GM18499 (cell line): ENCODE measurements at regions not wholly inside any gene's neighbourhood (a gene's known extent, or its start where the extent isn't known, plus 50 kb on each side); places are given as distances from the start of the nearest gene placed in this dataset.

Experiments
- ATAC-seq: cut with Tn5 transposase; IDR thresholded peaks from one replicate; pipeline ENCODE4 v1.9.1; 2021; ENCODE audit warnings: moderate number of reproducible peaks; ENCODE audit not compliant: insufficient read depth, unreplicated experiment

GRCh38 chr17:79303641-79304205, 229.1 kb downstream of the ENGASE start:
- no peak for ATAC-seq

- ATAC-seq: no peak
Measured at GRCh38 chr17:79301469-79301868, 226.8 kb downstream of the ENGASE start.

- ATAC-seq: no peak
Measured at GRCh38 chr17:79299349-79299748, 224.7 kb downstream of the ENGASE start.

- no peak for ATAC-seq
Measured at GRCh38 chr17:79298799-79299198, 224.2 kb downstream of the ENGASE start.

GRCh38 chr17:79296243-79296642, 221.6 kb downstream of the ENGASE start:
- no peak for ATAC-seq

GRCh38 chr17:79295307-79295706, 220.7 kb downstream of the ENGASE start:
- ATAC-seq: no peak

- no peak for ATAC-seq
Measured at GRCh38 chr17:79294459-79295071, 219.9 kb downstream of the ENGASE start.

GRCh38 chr17:79292501-79292900, 217.9 kb downstream of the ENGASE start:
- no peak for ATAC-seq

GRCh38 chr17:79291391-79291790, 216.8 kb downstream of the ENGASE start:
- ATAC-seq: no peak

GRCh38 chr17:79290726-79291125, 216.1 kb downstream of the ENGASE start:
- ATAC-seq: no peak

- ATAC-seq: no peak
Measured at GRCh38 chr17:79288950-79289349, 214.3 kb downstream of the ENGASE start.

GRCh38 chr17:79286440-79286839, 211.8 kb downstream of the ENGASE start:
- ATAC-seq: no peak

- no peak for ATAC-seq
Measured at GRCh38 chr17:79285973-79286372, 211.3 kb downstream of the ENGASE start.

- ATAC-seq: no peak
Measured at GRCh38 chr17:79282294-79282693, 207.7 kb downstream of the ENGASE start.

GRCh38 chr17:79281803-79282202, 207.2 kb downstream of the ENGASE start:
- no peak for ATAC-seq

GRCh38 chr17:79280866-79281572, 206.4 kb downstream of the ENGASE start:
- ATAC-seq: no peak

GRCh38 chr17:79280010-79280409, 205.4 kb downstream of the ENGASE start:
- no peak for ATAC-seq

GRCh38 chr17:79279320-79279719, 204.7 kb downstream of the ENGASE start:
- ATAC-seq: no peak

GRCh38 chr17:79276821-79277220, 202.2 kb downstream of the ENGASE start:
- ATAC-seq: no peak

GRCh38 chr17:79273660-79274059, 199.0 kb downstream of the ENGASE start:
- ATAC-seq: no peak

GRCh38 chr17:79272666-79273219, 198.1 kb downstream of the ENGASE start:
- no peak for ATAC-seq
